HEK293 (cell line): ENCODE measurements at regions not wholly inside any gene's neighbourhood (a gene's known extent, or its start where the extent isn't known, plus 50 kb on each side); places are given as distances from the start of the nearest gene placed in this dataset.

Experiments used
- YY2 ChIP-seq: fragments of 450-650 bp; formaldehyde crosslinking; IDR thresholded peaks from 2 replicates; pipeline ENCODE4 v1.5.1; 2016; ENCODE audit warnings: missing biosample characterization, missing genetic modification characterization
- ZBTB21 ChIP-seq: fragments of 450-650 bp; formaldehyde crosslinking; IDR thresholded peaks from 2 replicates; pipeline ENCODE4 v1.5.1; 2017; ENCODE audit warnings: missing biosample characterization, missing genetic modification characterization
- ZNF24 ChIP-seq: fragments of 450-650 bp; formaldehyde crosslinking; IDR thresholded peaks from 2 replicates; pipeline ENCODE4 v1.5.1; 2016; ENCODE audit warnings: missing biosample characterization, missing genetic modification characterization
- ZNF274 ChIP-seq, 2 experiments: fragments of 200-500 bp in 1 of 2; fragments of 450-650 bp in 1 of 2; sonication (Bioruptor generic) in 1 of 2; formaldehyde crosslinking in 1 of 2; IDR thresholded peaks; 2 replicates each; pipeline versions ENCODE4 v1.5.1 to v1.6.1; 2014 to 2016; ENCODE audit warnings: borderline replicate concordance in 1 of 2, inconsistent platforms in 1 of 2, low read length in 1 of 2, missing biosample characterization in 1 of 2, missing genetic modification characterization in 1 of 2
- ZNF501 ChIP-seq: fragments of 450-650 bp; formaldehyde crosslinking; IDR thresholded peaks from 2 replicates; pipeline ENCODE4 v1.5.1; 2016; ENCODE audit warnings: missing biosample characterization, missing genetic modification characterization
- ZNF677 ChIP-seq: fragments of 450-650 bp; IDR thresholded peaks from 2 replicates; pipeline ENCODE4 v1.5.0; 2018; ENCODE audit warnings: missing biosample characterization, mild to moderate bottlenecking, missing genetic modification characterization, moderate library complexity
- ZSCAN30 ChIP-seq: fragments of 450-650 bp; IDR thresholded peaks from 2 replicates; pipeline ENCODE4 v1.5.1; 2018; ENCODE audit warnings: missing biosample characterization, mild to moderate bottlenecking, missing genetic modification characterization, moderate library complexity
- TF ChIP-seq, protein P1 (sequence below): fragments of 450-650 bp; formaldehyde crosslinking; IDR thresholded peaks from 2 replicates; pipeline ENCODE4 v1.5.1; 2016; ENCODE audit warnings: missing biosample characterization, missing genetic modification characterization
- TF ChIP-seq, protein P2 (sequence below): sonication (generic); formaldehyde crosslinking; IDR thresholded peaks from 2 replicates; pipeline ENCODE4 v1.8.1; 2022; ENCODE audit warnings: mild to moderate bottlenecking, moderate library complexity, missing genetic modification reagents
- TF ChIP-seq, protein P3 (sequence below): fragments of 450-650 bp; IDR thresholded peaks from 2 replicates; pipeline ENCODE4 v1.5.1; 2018; ENCODE audit warnings: missing biosample characterization, mild to moderate bottlenecking, missing genetic modification characterization
- TF ChIP-seq, protein P4 (sequence below): fragments of 450-650 bp; formaldehyde crosslinking; IDR thresholded peaks from 2 replicates; pipeline ENCODE4 v1.5.1; 2016; ENCODE audit warnings: missing biosample characterization, missing genetic modification characterization
- TF ChIP-seq, protein P5 (sequence below): fragments of 450-650 bp; formaldehyde crosslinking; IDR thresholded peaks from 2 replicates; pipeline ENCODE4 v1.5.1; 2017; ENCODE audit warnings: missing biosample characterization, mild to moderate bottlenecking, missing genetic modification characterization, moderate library complexity

DNA sequence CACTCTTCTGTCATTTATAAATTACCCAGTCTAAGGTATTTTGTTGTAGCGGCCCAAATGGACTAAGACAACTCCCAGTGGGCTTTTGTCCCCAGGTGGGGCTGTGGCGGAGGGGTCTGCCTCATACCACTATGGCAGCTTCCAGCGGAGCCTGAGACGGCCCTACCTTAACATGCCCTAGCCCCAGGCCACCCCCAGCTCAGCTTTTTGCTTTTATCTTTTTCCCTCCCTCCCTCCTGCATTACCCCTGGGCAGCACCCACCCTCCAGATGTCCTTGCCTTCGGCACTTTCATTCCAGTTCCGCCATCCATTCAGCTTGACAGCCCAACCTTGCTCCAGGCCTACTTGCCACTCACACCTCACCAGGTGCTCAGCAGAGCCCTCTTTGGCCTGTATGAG lies 307.3 kb downstream of the PTPRU start:
- no peak for TF ChIP-seq ZNF24
- TF ChIP-seq, protein P1, sequence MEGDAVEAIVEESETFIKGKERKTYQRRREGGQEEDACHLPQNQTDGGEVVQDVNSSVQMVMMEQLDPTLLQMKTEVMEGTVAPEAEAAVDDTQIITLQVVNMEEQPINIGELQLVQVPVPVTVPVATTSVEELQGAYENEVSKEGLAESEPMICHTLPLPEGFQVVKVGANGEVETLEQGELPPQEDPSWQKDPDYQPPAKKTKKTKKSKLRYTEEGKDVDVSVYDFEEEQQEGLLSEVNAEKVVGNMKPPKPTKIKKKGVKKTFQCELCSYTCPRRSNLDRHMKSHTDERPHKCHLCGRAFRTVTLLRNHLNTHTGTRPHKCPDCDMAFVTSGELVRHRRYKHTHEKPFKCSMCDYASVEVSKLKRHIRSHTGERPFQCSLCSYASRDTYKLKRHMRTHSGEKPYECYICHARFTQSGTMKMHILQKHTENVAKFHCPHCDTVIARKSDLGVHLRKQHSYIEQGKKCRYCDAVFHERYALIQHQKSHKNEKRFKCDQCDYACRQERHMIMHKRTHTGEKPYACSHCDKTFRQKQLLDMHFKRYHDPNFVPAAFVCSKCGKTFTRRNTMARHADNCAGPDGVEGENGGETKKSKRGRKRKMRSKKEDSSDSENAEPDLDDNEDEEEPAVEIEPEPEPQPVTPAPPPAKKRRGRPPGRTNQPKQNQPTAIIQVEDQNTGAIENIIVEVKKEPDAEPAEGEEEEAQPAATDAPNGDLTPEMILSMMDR, result no peak
- no peak for TF ChIP-seq ZNF677
- TF ChIP-seq YY2 (tag by site-specific recombination), result no peak
- no peak for TF ChIP-seq ZNF501 (tag by site-specific recombination)
- no peak for TF ChIP-seq ZSCAN30 (tag by site-specific recombination)
- TF ChIP-seq, protein P2, sequence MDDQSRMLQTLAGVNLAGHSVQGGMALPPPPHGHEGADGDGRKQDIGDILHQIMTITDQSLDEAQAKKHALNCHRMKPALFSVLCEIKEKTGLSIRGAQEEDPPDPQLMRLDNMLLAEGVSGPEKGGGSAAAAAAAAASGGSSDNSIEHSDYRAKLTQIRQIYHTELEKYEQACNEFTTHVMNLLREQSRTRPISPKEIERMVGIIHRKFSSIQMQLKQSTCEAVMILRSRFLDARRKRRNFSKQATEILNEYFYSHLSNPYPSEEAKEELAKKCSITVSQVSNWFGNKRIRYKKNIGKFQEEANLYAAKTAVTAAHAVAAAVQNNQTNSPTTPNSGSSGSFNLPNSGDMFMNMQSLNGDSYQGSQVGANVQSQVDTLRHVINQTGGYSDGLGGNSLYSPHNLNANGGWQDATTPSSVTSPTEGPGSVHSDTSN, result no peak
- TF ChIP-seq, protein P3, sequence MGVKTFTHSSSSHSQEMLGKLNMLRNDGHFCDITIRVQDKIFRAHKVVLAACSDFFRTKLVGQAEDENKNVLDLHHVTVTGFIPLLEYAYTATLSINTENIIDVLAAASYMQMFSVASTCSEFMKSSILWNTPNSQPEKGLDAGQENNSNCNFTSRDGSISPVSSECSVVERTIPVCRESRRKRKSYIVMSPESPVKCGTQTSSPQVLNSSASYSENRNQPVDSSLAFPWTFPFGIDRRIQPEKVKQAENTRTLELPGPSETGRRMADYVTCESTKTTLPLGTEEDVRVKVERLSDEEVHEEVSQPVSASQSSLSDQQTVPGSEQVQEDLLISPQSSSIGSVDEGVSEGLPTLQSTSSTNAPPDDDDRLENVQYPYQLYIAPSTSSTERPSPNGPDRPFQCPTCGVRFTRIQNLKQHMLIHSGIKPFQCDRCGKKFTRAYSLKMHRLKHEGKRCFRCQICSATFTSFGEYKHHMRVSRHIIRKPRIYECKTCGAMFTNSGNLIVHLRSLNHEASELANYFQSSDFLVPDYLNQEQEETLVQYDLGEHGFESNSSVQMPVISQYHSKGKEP, result no peak
- TF ChIP-seq, protein P4, sequence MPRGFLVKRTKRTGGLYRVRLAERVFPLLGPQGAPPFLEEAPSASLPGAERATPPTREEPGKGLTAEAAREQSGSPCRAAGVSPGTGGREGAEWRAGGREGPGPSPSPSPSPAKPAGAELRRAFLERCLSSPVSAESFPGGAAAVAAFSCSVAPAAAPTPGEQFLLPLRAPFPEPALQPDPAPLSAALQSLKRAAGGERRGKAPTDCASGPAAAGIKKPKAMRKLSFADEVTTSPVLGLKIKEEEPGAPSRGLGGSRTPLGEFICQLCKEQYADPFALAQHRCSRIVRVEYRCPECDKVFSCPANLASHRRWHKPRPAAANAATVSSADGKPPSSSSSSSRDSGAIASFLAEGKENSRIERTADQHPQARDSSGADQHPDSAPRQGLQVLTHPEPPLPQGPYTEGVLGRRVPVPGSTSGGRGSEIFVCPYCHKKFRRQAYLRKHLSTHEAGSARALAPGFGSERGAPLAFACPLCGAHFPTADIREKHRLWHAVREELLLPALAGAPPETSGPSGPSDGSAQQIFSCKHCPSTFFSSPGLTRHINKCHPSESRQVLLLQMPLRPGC (tag by site-specific recombination), result no peak
- TF ChIP-seq, protein P5, sequence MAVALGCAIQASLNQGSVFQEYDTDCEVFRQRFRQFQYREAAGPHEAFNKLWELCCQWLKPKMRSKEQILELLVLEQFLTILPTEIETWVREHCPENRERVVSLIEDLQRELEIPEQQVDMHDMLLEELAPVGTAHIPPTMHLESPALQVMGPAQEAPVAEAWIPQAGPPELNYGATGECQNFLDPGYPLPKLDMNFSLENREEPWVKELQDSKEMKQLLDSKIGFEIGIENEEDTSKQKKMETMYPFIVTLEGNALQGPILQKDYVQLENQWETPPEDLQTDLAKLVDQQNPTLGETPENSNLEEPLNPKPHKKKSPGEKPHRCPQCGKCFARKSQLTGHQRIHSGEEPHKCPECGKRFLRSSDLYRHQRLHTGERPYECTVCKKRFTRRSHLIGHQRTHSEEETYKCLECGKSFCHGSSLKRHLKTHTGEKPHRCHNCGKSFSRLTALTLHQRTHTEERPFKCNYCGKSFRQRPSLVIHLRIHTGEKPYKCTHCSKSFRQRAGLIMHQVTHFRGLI (tag by site-specific recombination), result no peak
- TF ChIP-seq ZBTB21, result no peak
- TF ChIP-seq ZNF274 (IDR thresholded peaks at IDR 0.05; ENCODE audit: low read length), result no peak
- TF ChIP-seq ZNF274 (tag by site-specific recombination; IDR thresholded peaks at IDR 0.05; ENCODE audit: borderline replicate concordance), result no peak
